NCI-H2227 treated with DMSO at 0.1 percent for 48 hours (cell line): ENCODE measurements at regions not wholly inside any gene's neighbourhood (a gene's known extent, or its start where the extent isn't known, plus 50 kb on each side); places are given as distances from the start of the nearest gene placed in this dataset.

Source experiments
- DNase-seq: peaks from one replicate; lab custom pipeline; 2025; lab: John Stamatoyannopoulos, UW

DNA sequence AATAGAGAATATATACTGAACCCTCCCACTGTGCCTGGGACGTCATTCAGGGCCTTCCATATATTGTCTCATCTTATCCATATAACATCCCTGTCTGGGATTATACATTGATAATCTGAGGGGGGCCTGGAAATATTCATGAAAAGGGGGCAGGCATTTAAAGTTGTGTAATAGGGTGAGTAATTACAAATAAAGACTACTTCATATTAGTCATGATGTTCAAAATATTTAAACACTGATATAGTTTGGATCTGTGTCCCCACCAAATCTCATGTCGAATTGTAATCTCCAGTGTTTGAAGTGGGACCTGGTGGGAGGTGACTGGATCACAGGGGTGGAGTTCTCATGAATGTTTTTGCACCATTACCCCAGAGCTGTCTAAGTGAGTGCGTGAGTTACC is 97.8 kb downstream of the AQP9 start:
- DNase-seq: no peak

DNA sequence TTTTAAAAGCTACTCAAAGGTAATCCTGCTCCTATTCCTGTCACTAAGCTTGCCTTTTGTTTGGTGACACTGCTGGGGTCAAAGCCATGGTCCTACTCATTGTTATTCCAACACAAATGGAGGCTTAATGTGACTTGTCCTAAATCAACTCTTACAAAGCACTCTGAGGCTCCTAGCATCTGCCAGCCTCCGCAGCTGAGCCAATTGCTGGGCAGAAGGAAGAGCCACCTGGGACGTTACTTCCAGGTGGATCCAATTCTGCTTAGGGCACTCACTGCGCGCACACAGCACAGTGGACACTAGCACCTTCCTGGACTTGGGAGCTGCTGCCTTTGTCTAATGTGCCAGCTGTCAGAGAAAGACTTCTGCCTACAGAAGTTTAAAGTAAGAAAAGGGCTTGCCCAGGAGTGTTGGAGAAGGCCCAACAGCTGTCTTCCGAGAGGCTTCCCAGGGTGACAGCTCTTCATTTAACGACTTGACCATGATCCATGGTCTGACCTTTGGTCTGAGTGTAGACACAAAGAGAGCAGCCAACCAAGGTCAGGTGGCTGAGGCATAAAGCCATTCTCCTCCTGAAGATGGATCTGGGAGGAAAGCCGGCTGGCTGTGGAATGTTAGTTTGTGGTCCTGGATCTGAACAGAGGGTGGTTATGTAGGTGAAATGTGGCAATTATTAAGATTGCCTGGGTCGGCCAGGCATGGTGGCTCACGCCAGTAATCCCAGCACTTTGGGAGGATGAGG is 102.2 kb downstream of the AQP9 start:
- no peak for DNase-seq

DNA sequence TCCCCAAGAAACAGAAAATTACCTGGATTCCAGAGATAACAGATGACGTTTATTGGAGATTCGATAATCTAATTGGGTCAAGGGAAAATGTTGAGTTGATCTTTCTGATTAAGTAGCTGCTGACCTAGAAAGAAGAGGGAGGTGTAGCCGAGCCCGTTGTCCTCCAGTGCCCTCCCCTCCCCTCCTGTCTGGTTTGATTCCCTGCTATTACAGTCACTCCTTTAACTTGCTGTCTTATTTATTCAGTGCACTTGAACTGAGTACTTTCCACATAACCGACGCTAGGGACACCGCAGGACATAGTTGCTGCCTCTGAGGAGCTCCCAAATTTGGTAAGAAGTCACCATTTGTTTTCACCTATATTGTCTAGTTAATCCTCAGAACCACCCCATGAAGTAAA is 103.7 kb downstream of the AQP9 start:
- DNase-seq: no peak

DNA sequence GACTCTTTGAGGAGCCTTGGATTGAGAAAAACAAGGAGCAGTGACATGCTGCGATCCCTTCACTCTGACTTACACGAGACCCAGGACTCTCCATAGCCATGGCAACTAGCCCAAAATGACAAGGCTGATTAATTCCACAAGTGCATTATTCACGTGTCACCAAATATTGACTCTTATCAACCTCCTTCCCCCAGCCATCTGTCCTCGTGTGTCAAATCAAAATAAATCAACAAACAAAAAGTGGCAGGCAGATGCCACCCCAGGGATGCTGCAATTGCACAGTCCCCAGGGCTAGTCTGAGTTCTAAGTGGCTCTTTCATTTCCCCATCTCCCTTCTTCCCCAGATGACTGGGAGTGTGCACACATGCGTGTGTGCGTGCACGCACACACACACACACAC is 104.9 kb downstream of the AQP9 start:
- DNase-seq: peak; percentile 8

DNA sequence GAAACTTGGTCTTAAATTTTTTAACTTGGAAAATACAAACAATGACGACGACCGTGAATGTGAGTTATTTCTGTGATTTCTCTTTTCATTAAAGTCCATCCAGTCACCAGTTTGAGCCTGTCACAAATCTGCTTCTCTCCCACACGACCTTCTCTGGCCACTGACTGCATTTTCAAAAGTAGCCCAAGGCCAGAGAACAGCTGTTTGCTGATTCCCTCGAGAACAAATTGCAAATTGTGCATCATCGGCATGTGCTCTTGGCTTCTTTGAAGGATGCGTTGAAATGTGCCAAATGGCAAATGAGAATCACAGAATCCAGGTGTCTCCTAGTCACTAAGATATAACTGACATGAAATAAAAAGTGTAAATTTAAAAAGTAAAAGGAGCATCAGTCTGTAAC is 106.4 kb downstream of the AQP9 start:
- DNase-seq: no peak

DNA sequence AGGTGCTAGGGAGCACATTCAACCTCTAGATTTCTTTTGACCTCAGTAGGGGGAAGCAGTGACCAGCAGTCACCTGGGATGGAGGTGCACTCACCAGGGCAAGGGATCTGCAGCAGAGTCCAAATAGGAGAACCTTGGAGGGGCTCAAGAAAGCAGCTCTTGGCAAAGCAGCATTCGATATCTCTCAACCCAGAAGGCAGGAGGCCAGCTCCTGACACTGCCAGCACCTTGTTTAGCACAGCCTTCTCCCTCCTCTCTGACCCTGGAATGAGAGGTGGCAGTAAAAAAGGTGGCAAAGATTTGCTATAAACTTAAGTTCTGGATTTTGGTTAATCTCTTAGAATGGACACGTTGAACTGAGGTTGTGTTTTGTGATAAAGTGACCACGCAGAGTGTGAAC is 107.9 kb downstream of the AQP9 start:
- DNase-seq: no peak

DNA sequence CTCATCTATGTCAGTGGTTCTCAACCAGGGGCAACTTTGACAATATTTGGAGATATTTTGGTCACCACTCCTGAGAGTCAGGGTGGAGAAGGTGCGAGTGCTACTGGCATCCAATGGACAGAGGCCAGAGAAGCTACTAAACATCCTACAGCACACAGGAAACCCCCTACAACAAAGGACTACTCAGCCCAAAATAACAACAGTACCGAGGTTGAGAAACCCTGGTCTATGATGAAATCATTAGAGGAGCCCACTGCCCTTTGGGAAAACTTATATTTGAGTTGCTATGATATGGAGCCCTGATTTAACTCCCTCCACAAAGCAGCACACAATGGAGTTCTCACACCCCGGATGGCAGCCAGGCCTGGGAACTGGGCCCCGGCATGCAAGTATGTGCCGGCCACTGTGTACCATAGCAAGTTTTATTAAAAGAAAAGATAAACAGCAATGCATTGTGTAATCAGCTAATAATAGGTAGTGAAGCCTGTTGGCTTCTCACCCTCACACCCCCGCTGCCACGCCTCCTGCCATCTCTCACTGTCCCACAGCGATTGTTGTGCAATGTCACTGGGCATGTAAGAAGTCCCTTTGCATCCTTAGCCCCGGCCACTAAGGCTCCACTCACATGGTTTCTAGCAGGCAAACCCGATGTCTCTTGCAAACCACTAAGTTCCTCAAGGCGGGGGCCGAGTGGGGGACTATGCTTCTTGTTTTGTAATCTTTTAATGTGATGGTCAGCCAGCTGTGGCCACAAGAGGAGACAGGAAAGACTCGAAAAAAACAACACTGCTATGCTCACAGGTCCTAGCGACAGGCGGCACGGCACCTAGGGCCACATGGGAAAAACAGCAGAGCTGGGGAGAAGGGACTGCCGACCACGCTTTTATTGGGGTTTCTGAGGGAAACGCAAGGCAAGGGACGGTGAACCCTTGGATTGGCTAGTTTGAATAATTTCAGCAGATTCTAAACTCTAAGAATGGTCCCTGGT is 110.0 kb downstream of the AQP9 start:
- no peak for DNase-seq

DNA sequence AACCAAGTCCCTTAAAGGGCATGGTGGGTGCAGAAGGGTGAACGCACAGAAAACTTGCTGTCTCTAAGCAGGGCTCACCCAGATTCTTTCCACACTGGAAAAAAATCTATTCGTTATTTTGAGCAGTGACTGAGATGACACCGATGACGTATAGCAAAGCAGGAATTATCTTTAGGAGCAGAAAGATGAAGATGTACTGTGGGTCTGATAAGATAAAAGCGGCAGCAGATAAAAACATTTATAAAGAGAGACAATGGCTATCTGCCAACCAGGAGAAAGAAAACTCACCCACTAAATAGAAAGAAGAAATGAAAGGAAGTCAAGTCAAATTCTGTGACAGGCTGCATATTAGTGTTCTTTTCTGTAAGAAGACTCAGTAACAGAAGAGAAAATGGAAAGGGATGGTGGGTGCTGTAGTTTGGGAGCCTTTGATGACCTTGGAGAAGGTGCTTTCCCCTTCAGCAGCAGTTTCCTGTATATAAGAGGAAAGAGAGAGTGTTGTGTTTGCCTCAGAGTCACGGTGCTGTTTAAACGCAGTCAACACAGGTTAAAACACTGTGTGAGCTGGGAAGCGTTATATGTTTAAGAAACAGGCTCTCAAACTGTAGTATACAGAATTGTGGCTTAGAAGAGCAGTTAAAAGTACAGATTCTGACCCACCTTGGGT is 111.6 kb downstream of the AQP9 start:
- no peak for DNase-seq

DNA sequence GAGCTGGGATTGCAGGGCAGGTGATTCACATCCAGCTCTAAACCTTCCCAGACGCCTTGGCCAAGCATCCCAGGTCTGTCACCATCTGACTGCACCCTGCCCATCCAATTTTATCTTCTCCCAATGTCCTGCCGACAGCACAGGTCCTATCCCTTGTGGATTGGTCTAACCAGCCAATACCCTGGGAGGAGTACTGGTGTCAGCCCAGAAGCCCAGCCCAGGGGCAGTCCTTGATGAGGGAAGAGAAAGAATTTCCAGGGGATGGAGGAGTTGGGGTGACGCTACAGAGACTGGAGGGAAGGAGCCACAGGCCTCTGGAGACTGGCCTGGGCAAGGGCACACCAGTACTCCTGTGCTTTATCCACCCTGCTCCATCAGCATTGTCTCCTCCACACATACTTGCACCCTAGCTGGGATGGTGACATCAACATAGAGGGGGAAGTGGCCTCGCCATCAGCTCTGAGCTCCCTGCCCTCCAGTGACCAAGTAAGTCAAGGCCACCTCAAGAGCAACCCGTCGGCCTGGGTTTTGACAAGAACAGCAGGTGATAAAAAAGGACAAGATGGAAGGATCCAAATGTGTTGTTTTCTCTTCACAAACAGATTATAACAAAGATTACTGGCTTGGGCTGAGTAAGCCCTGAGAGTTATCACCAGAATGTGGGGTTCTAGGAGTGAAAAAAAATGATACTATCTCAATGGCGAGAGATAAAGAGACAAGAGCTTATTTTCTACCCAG is 114.6 kb downstream of the AQP9 start:
- no peak for DNase-seq

DNA sequence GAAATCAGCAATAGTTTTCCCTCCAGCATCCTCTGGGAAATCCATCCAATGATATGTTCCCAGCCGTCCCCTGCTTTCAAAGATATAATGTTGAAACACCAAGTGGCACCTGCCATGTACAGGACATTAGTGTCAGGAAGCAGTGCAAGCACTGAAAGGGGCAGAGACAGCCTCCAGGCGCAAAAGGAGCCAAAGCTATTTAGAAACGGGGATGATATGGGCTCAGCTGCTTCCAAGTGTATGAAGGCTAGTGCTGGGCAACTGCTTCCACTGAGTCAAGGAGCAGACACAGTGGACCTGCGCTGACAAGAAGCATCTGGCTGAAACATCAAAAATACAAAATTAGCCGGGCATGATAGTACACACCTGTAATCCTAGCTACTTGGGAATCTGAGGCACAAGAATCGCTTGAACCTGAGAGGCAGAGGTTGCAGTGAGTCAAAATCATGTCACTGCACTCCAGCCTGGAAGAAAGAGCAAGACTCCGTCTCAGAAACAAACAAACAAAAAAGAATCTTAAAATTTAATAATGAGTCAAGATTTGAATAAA is 119.7 kb downstream of the AQP9 start:
- no peak for DNase-seq

DNA sequence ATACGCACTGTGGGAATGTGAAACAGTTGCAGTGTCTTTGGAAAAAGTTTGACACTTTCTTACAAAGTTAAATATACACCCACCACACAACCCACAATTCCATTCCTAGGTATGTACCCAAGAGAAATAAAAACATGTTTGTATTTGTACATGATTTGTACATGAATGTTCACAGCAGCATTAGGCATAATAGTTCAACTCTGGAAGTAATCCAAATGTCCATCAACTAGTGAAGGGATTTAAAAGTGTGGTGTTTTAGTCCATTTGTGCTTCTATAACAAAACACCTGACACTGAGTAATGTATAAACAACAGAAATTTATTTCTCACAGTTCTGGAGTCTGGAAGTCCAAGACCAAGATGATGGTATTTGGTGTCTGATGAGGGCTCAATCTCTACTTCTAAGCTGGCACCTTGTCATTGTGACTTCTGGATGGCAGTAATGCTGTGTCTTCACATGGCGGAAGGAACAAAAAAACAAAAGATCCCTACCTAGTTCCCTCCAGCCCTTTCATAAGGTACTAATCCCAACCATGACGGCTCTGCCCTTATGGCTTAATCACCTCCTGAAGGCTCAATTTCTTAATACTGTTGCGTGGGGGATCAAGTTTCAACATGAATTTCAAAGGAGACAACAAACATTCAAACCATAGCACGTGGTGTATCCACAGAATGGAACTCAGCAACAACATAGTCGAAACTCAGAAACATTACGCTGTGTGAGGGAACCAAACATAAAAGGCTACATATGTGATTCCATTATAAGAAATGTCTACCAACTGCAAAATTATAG is 120.5 kb downstream of the AQP9 start:
- DNase-seq: no peak

DNA sequence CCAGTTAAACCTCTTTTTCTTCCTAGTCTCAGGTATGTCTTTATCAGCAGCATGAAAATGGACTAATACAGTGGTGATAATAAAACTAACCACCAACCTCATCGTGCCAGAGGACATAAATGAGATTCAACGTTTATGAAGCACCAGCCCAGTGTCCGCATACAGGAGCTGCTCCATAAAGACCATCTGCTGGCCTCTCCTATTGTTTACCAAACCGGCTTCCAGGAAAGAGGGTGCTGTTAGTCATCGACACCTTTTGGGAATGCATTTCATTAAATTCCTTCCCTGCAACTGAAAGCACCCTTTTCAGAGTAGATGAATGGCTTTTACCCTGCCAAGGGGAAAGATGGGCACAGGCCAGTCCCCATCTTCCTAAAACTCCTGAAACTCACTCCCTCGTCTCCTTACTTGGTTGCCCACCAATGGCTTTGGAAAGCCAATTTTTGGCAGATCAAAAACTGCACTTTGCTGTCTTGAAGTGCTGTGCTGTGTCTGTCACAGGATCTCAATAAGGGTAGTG is 122.1 kb downstream of the AQP9 start:
- DNase-seq: no peak

DNA sequence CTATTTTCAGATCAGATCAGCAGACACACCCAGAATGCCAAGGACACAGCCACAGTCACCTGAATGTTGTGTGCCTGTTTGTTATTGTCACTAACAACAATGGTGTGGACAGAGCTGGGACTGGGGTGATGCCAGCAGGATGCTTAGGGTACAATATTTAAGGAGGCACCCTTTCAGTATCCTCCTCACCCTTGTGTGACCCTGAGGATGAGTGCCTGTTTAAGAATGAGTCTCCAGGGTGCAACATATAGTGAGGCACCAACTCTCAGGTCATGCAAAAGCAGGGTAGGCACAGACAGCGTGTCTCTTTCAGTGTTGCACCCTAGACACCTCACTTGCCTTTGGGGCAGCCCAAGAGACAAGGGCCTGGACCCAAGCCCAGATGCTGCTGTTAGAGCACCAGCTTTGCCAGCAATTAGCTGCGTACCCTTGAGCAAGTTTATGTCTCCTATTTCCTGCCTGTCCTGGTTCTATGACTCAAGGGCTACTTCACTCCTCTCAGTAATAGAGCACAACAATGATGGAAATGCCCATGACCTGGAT is 122.6 kb downstream of the AQP9 start:
- no peak for DNase-seq

DNA sequence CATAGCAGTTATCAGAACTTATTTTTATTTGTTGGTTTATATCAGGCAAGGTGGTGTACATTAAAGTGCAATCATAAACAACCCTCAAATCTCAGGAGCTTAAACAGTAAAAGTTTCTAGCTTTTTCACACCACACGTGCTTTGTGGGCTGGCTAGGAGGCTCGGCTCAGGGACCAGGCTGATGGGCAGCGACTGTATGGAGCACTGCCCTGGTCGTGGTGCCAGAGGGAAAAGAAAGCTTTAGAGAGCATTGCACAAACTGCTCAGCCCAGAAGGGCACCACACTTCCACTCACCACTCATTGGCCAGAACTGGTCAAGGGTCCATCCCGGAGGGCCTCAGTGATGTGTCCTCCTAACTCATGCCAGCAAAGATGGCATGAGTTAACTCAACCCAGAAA is 123.2 kb downstream of the AQP9 start:
- DNase-seq: no peak

DNA sequence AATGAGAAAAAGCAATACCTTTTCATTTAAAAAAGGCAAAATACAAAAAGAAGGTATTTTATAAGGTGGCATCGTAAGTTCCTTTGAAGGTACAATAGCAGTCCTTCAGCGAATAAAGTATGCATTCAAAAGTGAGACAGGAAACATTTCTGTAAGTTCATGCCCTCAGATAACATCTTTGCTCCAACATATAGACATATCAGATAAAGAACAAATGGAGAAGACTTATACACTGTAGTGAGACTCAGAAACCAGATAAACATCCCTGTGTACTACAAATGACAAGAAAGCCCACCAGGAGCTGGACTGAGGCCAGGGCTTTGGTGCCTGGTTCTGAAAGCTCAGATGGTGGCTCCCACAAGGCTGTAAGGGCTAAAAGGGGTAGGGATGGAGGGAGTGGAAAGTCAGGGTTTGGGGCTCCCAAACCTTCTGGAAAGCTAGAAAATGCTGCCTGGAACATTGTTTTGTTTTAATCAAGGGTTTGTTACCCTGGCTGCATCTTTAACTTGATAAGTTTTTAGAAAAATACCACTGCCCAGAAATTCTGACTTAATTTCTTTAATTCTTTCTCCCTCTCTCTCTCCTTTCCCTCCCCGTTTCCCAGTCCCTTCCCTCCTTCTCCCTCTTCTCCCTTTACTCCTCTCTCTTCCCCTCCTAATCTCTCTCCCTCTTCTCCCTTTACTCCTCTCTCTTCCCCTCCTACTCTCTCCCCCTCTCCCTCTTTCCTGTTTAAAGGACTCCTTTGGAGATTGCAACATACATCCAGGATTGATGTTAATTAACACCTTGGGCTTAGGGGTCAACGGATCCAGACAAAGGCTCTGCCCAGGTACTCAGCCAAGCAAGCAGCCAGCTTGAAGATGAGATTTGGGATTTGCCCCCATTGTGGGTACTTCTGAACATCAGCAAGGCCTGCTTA is 126.1 kb downstream of the AQP9 start:
- no peak for DNase-seq

DNA sequence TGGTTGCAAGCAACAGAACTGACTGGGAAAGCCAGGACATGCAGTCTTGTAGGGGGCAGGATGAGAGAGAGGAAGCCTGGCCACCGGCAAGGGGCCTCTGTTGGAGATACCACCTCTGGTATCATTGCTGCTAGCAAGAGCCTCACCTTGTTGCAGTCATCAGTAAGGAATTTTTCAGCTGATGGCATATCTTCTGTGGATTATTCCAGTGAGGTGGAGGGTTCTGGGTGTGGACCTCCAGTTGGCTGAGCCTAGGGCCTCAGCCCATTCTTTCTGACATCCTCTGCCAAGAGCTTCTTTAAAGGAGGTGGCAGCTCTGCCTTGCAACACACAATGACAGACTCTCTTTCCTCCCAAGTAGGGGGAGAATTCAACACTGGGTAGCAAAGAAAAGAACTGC is 128.9 kb downstream of the AQP9 start:
- no peak for DNase-seq

DNA sequence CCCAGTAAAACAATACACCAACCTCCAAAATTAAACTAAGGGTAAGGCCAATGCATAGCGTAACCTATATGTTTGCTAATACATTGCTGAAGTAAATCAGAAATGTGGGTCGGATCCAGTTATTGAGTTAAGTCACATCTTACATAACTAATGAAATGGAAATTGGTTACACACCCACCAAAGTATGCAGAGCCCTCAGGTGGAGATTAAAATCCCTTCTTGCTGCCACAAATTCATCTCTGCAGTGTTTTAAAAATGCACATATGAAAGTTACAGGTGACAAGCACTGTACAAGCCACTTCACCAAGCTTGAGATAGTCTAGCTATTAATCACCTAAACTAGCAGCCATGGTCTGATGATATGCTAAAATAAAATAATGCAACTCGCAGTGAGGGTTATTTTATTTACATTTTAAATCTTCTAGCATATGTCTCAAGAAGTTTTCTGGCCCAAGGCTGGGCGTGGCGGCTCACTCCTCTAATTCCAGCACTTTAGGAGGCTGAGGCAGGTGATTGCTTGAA is 130.6 kb downstream of the AQP9 start:
- no peak for DNase-seq

DNA sequence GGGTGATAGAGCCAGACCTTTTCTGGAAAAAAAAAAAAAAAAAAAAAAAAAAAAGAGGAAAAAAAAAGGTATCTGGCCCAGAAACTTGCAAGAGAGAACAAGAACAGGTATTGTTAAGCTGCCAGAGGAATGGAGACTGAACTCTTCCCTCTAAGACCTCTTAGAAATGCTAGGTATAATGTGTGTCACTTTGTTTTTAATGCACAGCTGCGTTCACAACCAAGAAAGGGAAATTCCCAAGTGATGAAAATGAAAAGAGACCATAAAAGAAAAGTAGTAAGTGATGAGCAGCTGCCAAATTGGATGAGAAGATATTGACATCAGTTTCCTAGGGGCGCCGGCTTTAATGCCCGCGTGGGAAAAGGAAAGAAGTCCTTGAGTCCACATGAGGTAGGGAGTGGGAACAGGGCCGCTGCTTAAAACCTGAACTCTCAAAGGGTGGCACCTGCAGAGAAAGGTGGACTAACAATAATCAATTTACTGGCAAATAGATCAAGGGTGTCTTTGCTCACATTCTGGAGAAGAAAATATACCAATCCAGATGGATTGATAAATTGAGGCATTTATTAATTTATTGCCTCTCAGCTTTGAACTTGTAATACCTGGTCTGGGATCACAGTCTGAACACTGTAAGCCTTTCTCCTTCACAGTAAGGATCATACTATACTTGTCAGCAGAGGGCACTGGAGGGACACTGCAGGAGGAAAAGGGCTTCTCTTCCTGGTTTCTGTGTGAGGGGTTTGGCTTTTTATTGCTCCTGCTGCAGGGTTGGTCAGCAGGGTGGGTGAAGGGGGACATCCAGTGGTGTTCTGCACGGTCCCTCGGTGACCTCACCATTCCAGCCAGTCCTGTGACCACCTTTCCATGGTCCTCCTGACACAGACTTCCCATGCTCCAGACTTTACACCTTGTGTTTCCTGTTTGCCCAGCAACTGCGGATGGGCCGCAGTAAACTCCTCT is 131.6 kb downstream of the AQP9 start:
- DNase-seq: no peak
